CD4-positive, alpha-beta T cell treated with Interferon alpha-2 for 1 hour (primary cell): ENCODE measurements at regions not wholly inside any gene's neighbourhood (a gene's known extent, or its start where the extent isn't known, plus 50 kb on each side); places are given as distances from the start of the nearest gene placed in this dataset.
"Not testable (repeated sequence)": the region's sequence is repeated elsewhere in the genome, so short reads cannot be mapped to it uniquely, and the experiment has no call there.

Experiments
- DNase-seq, 2 donors: peaks; one replicate each; pipeline ENCODE4 v3.0.0-alpha.2; 2020 to 2022

DNA sequence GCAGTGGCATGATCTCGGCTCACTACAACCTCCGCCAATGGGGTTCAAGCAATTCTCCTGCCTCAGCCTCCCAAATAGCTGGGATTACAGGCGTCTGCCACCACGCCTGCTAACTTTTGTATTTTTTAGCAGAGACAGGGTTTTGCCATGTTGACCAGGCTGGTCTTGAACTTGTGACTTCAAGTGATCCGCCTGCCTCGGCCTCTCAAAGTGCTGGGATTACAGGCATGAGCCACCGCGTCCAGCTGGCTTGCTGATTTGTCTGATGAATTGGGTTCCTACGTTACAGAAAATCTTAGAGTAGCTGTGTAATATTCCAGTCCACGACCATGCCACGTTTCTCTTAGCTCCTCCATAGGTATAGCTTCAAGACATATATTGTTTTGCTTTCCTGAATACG is 102.6 kb upstream of the OTOS start:
- DNase-seq = not testable (repeated sequence)

DNA sequence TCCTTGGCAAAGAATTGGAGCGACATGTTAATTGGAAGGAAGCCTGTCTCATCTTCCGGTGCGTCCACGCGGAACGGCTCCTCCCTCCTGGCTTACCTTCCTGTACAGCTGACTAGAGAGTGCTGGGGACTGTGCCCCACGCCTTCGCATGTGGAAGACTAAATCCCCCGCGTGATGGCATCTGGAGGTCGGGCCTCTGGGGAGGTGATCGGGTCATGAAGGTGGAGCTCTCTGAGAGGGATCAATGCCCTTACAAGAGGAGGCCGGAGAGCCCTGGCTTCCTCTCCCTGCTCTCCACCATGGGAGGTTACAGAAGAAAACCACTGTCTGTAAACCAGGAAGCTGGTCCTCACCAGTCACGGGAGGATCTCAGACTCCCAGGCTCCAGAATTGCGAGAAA is 104.1 kb upstream of the OTOS start:
- no peak for DNase-seq

DNA sequence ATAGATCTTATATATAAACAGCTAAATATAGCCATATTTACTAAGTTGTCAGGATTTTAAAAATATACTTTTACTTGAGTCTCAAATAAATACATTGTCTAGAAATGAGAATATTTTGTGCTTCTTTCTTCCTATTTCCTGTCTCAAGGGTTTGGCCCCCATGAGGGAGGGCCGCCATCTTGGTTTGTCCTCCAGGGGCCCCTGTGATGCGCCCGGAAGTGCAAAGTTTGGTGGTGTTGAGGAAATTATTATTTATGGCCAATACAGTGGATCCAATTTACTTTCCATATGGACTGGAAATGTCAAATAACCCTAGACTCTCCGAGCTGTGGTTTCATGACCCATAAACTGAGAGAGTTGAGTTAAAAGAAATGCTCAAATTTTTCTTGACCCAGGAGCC is 104.7 kb upstream of the OTOS start:
- no peak for DNase-seq

DNA sequence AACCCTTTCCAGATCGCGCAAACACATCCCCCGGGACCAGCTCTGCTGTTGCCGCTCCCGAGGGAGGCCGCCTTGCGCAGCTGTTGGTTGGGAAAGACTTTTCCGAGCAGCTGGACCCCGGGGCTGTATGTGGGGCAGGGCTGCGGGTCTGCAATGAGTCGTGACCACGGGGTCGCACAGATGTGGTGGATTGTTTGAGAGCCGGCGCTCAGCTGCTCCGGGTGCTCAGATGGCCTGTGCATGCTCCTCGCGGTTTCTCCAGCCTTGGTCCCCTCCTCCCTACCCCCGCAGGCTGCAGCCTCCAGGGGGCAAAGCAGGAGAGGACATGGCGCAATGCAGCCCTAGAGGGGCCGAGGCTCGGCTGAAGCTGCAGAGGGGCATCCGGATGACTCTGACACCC is 105.2 kb upstream of the OTOS start:
- no peak for DNase-seq

DNA sequence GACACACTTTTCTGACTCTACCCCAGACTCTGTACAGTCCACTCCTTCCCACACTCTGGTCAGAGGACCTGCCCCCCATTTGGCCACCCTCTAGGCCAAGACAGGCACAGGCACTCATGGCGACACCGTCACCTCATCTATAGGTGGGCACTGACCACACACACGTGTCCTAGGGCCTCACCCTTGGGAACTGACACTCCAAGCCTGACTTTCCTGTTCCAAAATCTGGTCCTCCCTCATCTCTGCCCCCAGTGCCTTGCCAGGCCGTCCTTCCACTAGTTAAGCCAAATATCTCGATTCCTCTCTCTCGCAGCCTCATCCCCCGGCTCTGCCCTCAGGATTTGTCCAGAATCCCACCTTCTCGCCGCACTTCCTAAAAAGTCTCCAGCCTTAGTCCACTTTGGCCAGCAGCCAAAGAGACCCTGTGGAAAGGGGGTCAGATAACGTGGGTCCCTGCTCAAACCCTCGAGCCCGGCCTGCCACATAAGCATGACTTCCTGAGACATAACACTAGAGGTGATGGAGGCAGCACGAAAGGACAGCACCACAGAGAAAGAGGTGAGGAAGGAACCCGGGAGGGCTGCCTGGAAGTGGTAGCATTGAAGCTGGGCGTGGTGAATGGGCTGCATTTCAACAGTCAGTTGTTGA is 105.8 kb upstream of the OTOS start:
- no peak for DNase-seq

DNA sequence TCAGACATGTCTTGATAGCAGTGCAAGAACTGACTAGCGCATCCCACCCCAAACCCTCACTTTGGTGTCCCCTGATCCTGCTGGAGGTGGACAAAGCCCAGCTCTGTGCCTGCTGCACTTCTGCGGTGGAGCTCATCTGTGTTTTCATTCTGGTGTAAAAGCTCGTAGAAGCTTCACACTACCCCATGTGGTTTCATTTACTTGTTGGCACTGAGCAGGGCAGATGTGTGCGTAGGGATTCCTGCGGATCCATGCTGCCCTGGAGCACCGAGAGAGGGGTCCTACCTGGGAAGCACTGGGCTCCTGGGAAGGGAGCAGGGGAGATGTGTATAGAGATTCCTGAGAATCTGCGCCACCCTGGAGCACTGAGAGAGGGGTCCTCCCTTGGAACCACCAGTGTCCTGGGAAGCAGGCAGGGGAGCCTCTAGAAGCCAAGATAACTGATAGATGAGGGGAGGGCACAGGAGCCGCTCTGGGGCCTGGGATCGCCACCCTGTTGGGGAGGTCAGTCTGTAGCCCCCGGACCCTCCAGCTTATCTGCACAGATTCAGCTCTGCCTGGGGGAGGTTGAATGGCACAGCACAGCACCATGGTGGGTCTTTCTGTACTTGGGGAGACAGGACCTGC is 106.9 kb upstream of the OTOS start:
- DNase-seq = no peak

DNA sequence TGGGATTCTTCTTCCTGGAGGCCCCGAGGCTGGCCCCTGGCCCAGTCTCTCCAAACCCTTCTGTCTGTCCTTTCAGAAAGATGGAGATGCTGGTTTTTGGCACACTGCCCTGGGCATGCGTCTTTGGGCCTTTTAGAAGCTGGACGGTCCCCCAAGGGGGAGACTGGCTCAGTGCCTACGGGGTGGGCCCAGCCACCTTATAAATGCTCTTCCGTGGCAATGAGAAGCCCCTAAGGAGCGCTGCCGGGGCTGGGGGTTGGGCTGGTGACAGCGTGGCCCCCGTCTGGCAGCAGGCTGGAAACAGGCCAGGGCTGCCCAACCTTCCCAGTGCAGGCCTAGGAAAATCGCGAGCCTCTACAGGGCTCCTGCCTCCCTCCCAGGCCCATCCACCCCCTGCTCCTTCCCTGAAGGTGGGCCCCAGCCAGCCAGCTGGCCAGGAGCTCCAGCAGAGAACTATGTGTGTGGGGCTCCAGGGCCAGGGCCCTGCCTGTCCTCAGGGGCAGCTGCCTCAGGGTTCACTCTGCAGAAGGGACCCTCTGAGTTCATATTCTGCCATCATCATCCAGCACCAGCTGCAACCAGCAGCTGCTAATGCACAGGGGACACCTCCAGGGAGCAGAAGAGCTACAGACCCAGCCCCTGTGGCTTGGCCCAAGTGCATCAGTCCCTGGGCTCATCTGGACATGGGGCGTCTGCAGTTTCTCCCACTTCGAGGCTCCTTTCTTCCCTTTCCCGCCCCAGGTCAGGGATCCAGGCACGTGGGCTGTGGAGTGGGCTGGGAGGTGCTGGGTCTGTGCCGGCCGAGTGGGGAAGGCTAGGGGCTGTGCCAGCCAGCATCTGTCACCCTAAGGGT is 107.6 kb upstream of the OTOS start:
- no peak for DNase-seq

DNA sequence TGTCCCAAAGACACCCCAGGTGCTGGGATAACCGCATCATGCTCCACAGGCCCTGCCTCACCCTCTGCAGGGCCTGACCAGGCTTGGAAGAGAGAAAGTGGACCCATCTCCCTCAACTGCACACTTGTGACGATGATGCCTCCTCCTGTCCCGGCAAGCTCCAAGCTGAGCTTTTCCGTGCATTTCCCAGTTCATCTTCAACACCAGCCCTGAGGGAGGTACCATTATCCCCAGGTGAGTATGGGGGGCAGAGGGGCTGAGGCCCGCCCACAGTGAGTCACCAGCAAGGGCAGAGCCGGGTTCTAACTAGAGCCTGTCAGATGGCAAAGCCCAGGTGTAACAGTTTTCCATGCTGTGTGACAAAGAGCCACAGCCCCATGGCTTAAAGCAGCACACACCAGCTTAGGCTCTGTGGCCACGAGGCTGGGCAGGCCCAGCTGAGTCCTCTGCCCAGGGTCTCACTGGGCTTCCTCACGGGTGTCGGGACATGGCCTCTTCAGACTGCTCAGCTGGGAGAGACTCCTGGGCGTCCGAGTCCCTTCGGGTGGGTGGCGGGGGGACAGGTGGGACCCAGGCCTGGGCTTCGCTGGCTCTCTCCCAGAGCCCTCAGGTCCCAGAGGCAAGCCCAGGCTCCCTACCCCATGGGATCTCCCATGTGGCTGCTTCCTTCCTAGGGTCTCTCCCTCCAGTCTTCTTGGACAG is 108.4 kb upstream of the OTOS start:
- no peak for DNase-seq

DNA sequence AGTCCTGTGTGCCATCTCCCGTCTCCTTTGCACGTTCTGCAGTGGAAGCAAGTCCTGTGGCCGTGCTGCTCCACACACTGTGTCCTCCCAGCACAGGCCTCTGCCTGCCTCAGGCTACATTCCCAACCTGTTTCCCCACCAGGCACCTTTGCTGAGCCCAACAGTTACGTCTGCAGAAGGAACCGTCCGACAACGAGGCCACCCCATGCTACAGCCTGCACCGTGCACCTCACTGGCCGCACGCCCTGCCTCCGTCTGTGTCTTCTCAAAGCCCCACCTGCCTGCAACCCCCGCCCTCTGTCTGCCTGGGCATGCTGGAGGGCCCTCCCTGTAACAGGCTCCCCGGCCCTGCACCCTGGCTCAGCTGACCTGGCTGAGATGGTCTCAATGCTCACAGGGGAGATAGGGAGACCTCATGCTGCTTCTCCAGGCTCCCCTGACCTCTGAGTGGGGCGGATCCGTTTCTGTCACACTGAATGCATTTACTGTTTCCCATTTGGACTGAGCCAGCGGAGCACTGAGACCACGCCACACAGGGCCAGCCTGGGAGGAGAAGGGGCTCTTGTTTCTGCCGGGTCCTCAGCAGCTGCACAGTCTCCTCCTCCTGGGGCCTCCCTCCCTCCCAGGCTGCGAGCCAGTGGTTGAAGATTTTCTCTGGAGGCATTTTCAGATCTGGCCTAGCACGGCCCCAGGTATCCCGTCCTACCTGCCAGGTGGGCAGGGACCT is 109.1 kb upstream of the OTOS start:
- DNase-seq = no peak

DNA sequence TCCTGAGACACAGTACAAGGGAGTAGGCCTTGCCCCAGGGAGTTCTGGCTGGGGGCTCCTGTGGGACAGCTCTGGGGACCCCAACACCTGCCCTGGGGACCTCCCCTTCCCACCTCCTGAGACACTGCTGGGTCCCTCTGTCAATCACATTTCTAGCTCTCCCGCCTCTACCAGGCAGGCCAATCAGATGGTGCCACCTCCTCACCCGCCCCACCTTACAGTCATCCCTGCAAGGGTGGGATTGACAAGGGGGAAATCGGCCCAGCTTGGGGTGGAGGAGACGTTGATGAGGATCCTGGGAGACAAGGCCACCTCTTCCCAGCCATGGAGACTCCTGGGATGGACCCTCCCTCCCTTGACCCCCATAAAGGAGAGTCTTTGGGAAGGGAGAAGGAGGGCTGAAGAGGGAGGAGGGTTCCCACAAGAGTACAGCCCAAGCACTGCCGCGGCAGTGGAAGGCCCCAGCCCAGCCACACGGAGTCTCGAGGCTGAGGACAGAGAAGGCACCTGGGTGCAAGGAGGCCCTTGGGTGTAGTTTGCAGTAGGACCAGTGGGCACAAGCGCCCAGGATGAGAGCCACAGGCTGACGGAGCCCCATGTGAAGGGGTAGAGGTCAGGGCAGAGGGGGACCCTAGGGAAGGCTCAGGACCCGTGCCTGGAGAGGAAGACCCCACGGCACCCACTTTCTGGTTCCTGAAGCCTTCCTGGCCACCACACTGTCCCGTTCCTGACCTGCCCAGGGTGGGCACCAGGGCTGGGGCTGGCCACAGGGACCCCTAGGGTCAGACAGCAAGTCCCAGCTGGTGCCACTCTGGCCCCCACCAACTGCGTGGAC is 109.9 kb upstream of the OTOS start:
- no peak for DNase-seq

DNA sequence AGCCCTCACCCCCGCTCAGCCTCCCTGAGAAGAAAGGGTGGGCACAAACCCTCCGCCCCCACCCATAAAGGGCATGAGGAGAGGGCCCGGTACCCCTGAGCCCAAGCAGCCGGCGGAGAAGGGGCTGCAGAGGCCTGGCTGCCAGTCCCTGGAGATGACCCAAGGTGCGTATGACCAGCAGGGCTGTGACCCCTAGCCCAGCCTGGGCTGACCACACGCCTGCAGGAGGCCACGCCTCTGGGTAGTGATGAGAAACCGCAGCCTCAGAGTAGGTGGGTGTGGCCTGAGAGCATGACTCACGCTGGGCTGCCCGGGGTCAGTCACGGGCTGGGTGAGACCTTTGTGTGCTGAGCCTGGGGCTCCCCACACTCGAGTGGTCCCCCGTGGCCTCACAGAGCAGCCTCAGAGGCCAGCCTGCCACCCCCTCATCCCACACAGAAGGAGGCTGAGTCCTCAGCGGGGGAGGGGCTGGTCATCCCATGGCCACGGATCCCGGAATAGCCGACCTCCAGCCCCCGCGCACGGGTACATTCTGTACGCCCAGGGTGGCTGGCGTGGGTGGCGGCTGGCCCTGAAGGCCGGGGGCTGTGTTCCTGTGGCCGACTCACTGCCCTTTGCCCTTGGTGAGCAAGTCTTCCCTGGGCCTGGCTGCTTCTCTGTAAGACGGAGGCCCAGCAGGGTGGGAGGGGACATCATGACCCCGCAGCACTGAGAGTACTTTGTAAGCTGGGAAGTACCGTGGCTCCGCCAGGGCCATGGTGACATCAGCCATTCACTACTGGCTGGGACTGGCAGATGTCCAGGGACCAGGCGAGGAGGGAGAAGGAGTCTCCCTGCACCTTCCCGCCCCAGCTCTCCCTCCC is 110.8 kb upstream of the OTOS start:
- no peak for DNase-seq

DNA sequence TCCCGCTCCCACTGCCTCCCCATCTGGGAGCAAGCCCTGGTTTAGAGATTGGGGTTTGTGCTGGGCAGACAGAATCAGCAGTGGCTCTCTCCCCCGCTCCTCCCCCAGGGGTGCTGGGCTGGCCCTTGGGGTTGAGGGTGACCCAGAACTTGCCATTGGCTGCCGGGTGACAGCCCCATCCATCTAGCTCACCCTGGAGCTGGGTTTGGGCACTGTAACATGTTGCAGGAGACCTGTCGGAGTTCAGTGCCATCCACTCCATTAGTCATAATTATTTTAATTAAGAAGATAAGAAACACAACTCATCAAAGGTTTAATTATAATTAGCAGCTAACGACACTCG is 111.4 kb upstream of the OTOS start:
- no peak for DNase-seq

DNA sequence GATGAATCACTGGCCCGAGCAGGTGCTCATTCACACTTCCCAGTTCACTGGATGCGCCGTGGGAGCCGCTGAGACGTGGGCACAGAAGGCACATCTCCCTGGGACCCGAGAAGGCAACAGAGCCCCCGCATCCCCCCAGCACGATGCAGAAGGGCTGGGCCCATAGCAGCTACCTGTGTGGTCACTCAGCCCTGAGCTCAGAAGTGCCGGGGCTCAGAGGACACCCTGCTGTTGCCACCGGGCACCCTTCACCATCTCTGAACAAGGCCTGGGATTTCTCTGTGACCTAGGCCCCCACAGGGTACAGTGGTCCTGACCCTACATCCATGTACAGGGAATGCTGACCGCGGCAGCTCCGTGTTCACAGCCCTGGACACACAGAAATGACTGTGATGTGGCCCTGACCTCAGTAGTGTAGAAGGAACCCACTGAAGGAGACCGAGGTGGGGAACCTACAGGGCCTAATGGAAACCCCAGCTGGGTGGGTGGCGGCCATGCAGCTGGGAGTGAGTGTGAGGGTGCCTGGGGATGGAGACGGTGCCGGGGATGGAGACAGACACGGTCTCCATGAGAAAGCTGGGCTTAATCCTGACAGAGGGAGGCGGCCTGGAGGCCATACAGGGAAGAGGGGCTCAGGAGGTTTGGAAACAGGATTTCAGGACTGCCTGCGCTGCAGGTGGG is 111.9 kb upstream of the OTOS start:
- no peak for DNase-seq

DNA sequence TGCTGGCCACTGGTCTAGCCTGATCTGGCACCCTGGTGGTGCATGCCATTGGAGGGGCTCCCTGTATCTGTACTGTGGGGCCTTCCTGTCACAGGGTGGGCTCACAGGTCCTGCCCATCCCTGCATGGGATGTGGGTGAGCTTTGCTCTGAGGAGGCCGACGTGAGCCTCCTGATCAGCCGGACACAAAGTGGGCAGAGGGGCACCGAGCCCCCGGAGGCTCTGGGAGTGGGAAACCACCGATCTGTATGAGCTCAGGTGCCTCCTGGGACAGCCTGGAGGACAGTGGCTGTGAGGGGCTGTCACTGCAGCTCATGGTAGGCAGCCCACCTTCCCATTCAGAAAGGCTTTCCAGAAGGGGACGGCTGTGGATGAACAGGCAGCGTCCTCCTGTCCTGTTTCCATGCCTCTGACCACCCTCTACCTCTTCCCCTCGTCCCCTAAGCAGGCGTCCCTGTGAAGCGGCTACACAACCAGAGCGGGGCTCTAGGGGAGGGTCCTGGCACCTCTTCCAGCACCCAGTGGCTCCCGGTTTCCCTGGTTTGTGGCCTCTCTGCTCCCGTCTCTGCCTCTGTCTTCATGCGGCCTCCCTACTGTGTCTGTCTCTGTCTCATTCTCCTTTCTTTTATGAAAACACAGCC is 112.5 kb upstream of the OTOS start:
- no peak for DNase-seq

DNA sequence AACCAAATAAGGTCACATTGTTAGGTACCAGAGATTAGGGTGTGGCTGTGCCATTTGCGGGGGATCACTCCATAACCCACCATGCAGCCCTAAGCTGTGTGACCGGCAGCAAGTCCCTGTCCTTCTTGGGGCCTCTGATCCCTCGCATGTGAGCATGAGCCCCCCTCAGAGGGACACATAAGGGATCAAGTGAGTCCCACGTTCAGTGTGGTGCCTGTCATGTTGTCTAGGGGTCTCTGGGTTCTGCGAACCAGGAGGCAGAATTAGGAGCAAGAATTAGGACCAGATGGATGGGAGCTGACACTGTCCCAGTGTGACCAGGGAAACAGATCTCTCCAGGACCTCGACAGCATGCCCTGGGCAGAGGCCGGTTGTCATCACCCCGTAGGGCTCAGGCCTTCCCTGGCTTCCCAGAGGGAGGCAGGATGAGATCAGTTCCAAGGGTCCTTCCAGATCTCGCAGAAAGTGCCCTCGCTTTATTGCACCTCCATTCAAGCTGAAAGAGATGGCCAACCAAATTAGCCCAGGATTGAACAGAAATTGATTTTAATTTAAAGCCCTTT is 113.2 kb upstream of the OTOS start:
- no peak for DNase-seq

DNA sequence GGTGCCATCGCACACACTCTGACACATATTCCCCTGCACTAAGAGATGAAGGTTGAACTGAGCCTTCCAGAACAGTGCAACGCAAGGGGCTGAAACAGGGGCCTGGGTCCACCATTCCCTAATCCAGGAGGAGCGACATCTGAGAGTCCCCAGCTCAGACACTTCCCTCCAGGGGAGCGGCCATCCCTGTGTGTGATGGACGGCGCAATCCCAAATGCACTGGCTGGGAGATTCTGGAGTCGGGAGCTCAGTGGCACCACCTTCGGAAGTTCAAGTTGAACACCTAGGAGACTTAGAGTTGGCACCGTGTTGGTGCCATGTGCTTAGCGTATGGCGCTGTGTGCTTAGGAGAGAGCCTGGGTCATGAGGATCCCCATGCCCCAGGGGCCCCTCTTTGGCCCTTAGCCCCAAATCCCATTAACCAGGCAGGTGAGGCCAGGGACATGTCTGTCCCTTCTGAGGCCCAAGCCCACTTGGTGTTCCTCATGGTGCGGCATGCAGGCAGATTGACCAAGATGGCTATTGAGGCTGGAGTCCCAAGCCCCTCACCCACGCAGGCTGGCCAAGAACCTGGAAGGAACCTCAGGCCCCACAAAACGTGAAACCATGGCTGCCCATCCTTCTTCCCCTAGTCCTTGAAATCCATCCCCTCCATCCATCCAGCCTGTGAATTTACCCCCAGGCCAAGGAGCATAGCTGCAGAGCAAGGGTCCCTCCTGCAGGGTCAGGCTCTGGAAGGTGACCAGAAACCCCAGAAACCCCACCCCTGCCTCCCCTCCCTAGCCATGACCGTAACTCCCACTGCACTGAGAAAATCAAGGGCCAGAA is 114.1 kb upstream of the OTOS start:
- DNase-seq = no peak

DNA sequence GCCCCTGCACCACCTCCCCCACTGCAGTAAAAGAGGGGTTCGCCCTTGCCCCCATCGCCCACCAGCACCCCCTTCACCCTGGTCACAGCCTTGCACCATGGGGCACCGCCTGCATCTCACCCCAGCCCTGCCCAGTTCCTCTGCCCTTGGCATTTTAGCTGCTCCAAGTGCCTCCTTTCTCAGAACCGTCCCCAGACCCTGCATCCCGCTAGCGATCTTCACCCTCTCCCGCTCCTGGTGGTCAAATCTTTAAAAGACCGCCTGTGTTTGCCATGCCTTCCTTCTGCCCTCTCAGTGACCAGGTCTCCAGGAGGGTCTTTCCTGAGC is 114.7 kb upstream of the OTOS start:
- no peak for DNase-seq

DNA sequence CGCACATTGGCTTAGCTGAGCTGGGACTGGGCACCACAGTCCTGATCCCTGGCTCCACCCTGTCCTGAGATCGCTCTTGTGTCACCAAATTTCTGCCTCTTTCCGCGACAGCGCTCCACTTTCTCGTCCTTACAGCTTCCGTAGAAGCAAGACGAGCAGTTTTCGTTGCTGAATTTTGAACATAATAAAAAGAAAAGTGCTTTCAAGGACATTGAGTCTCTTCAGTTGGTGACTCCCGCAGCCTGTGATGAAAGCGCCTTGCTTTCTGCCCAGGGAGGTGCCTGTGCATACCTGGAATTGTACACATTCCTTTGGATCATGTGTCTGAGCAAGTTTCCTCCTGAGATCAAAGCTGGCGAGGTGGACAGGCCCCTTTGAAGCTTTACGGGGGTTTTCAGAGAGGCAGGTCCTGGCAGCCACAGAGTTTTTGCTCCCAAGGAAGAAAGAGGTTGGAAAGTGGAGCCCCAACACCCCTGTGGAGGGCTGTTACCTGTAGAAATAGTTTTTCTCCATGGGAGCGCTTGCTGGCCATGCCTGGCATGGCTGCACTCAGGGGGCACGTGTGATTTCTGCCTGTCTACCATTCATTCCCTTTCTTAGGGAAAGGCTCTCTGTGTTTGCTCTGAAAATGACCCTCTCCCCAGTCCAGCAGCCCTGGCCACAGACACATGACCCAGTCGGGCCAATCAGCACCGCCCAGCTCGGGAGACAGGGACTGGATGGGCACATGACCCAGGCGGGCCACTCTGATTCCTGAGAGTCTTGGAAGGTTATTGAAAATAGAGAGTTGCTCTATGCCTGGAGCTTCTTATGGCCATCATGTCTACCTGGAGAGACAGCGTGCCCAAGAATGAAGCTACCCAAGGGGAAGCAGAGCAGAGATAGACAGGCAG is 115.6 kb upstream of the OTOS start:
- DNase-seq = no peak
